GM12878 (cell line): ENCODE measurements at regions not wholly inside any gene's neighbourhood (a gene's known extent, or its start where the extent isn't known, plus 50 kb on each side); places are given as distances from the start of the nearest gene placed in this dataset.

Experiments used
- CTCF ChIP-seq, 3 experiments: IDR thresholded peaks in 2 of 3; conservative IDR thresholded peaks in 1 of 3; 2 replicates each; pipeline ENCODE4 v1.5.1; 2011; ENCODE audit warnings: low read depth in 3 of 3, low read length in 3 of 3, mild to moderate bottlenecking in 3 of 3, control low read depth in 2 of 3, moderate library complexity in 2 of 3, inconsistent platforms in 1 of 3, mixed read lengths in 1 of 3; ENCODE audit not compliant: control insufficient read depth in 2 of 3, insufficient read depth in 1 of 3; ENCODE audit errors: extremely low read depth in 1 of 3
- EGR1 ChIP-seq, 2 experiments: IDR thresholded peaks; 1 replicate in 1 of 2; 2 replicates in 1 of 2; pipeline ENCODE4 v1.6.1; 2011 to 2012; ENCODE audit warnings: low read depth in 2 of 2, low read length in 2 of 2, borderline replicate concordance in 1 of 2, mild to moderate bottlenecking in 1 of 2, moderate library complexity in 1 of 2
- POLR2AphosphoS5 ChIP-seq: IDR thresholded peaks from 2 replicates; pipeline ENCODE4 v1.6.1; 2011; ENCODE audit warnings: mild to moderate bottlenecking, low read length, inconsistent platforms
- TF ChIP-seq, protein P1 (sequence below): IDR thresholded peaks from 2 replicates; pipeline ENCODE4 v1.6.1; 2012; ENCODE audit warnings: low read depth, low read length, improper control_type of control experiment

DNA sequence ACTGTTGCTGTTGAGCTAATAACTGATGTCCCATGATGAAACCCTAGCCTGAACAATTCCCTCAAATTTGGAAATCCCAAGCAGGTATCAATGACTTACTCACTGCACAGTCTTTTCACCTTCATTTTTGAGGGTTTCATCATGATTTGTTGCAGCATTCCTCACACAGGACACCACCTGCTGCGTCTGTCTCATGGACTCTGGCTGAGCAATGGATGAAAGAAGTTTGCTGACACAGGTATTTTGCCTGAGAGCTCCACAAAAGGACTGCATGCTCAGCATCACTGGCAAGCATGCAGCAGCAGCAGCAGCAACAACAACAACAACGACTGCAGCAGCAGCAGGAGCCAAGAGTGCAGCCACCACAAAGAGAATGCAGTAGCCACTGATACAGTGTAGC, 955.4 kb upstream of the AMELY start:
- TF ChIP-seq POLR2AphosphoS5 (no peak), EGR1 (IDR thresholded peaks at IDR 0.05; ENCODE audit: borderline replicate concordance in 1 of 2, low read depth in 2 of 2, low read length in 2 of 2) (no peak), CTCF (IDR thresholded peaks at IDR 0.05 in 2 of 3, conservative IDR thresholded peaks at IDR 0.05 in 1 of 3; ENCODE audit: control insufficient read depth in 2 of 3, extremely low read depth in 1 of 3, insufficient read depth in 1 of 3, low read depth in 3 of 3, low read length in 3 of 3) (no peak)
- TF ChIP-seq, protein P1, sequence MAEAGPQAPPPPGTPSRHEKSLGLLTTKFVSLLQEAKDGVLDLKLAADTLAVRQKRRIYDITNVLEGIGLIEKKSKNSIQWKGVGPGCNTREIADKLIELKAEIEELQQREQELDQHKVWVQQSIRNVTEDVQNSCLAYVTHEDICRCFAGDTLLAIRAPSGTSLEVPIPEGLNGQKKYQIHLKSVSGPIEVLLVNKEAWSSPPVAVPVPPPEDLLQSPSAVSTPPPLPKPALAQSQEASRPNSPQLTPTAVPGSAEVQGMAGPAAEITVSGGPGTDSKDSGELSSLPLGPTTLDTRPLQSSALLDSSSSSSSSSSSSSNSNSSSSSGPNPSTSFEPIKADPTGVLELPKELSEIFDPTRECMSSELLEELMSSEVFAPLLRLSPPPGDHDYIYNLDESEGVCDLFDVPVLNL: no peak
